H1 (cell line): ENCODE measurements at regions not wholly inside any gene's neighbourhood (a gene's known extent, or its start where the extent isn't known, plus 50 kb on each side); places are given as distances from the start of the nearest gene placed in this dataset.

Experiments
- CTCF ChIA-PET: fragments of 300-600 bp; sonication (Branson Sonifier 250); formaldehyde crosslinking; loops from one replicate; lab custom pipeline; 2021; ENCODE audit not compliant: partially characterized antibody; lab: Charles Lee
- POLR2A ChIA-PET: fragments of 300-600 bp; sonication (Branson Sonifier 250); formaldehyde crosslinking; loops from one replicate; lab custom pipeline; 2021; ENCODE audit warnings: inconsistent platforms; ENCODE audit not compliant: partially characterized antibody; lab: Charles Lee
- DNase-seq, 2 experiments: peaks; one replicate each; pipeline versions ENCODE4 v3.0.0 to v3.0.0-alpha.2; 2010 to 2022; ENCODE audit warnings: low spot score in 2 of 2, low read depth in 1 of 2, mixed read lengths in 1 of 2
- FAIRE-seq: peaks from 2 replicates; lab custom pipeline; 2011; peaks lifted over from hg19 to GRCh38; lab: Jason Lieb, UNC
- H2AFZ ChIP-seq: 2 replicates; pipeline ENCODE4 v1.8.1; 2012; ENCODE audit warnings: low read length, inconsistent platforms
- H2AK5ac ChIP-seq: 2 replicates; pipeline ENCODE4 v1.6.1; 2013; ENCODE audit warnings: low read depth, low read length
- H2BK120ac ChIP-seq: replicated peaks from 2 replicates; pipeline ENCODE3; 2013; ENCODE audit warnings: low read depth, low read length, inconsistent platforms
- H2BK12ac ChIP-seq: 2 replicates; pipeline ENCODE4 v1.6.1; 2013; ENCODE audit warnings: low read depth, low read length
- H2BK15ac ChIP-seq: 2 replicates; pipeline ENCODE4 v1.6.1; 2013; ENCODE audit warnings: low read length
- H2BK20ac ChIP-seq: 2 replicates; pipeline ENCODE4 v1.6.1; 2013; ENCODE audit warnings: low read length
- H2BK5ac ChIP-seq: 2 replicates; pipeline ENCODE4 v1.6.1; 2013; ENCODE audit warnings: low read depth, low read length
- H3K14ac ChIP-seq: 2 replicates; pipeline ENCODE4 v1.6.1; 2013; ENCODE audit warnings: inconsistent platforms; ENCODE audit not compliant: insufficient read length
- H3K18ac ChIP-seq: 2 replicates; pipeline ENCODE4 v1.6.1; 2013; ENCODE audit warnings: low read length; ENCODE audit errors: extremely low read depth
- H3K23ac ChIP-seq: 2 replicates; pipeline ENCODE4 v1.6.1; 2013; ENCODE audit warnings: inconsistent platforms; ENCODE audit not compliant: insufficient read length
- H3K23me2 ChIP-seq: 2 replicates; pipeline ENCODE4 v1.6.1; 2013; ENCODE audit warnings: low read depth, low read length
- H3K27ac ChIP-seq: 2 replicates; pipeline ENCODE4 v1.6.1; 2011; ENCODE audit warnings: low read depth, low read length, inconsistent platforms
- H3K27me3 ChIP-seq, 4 experiments: replicated peaks in 1 of 4; 1 replicate in 1 of 4; 2 replicates in 3 of 4; pipeline versions ENCODE4 v1.6.1 to v1.8.1; 2011 to 2013; ENCODE audit warnings: low read length in 3 of 4, mild to moderate bottlenecking in 3 of 4, inconsistent platforms in 2 of 4, mixed read lengths in 2 of 4, moderate library complexity in 1 of 4; ENCODE audit not compliant: control insufficient read depth in 3 of 4, insufficient read depth in 3 of 4; ENCODE audit errors: extremely low read depth in 1 of 4
- H3K36me3 ChIP-seq, 4 experiments: 2 replicates each; pipeline versions ENCODE4 v1.6.1 to v1.8.1; 2011 to 2013; ENCODE audit warnings: mild to moderate bottlenecking in 4 of 4, low read length in 3 of 4, moderate library complexity in 2 of 4, control low read depth in 1 of 4, inconsistent platforms in 1 of 4; ENCODE audit not compliant: insufficient read depth in 4 of 4, control insufficient read depth in 2 of 4
- H3K4ac ChIP-seq: replicated peaks from 2 replicates; pipeline ENCODE3; 2013; ENCODE audit warnings: low read length, low read depth, mixed read lengths, inconsistent platforms; ENCODE audit not compliant: insufficient read length
- H3K4me1 ChIP-seq, 4 experiments: replicated peaks in 1 of 4; 1 replicate in 1 of 4; 2 replicates in 3 of 4; pipeline versions ENCODE4 v1.6.1 to v1.8.1; 2011 to 2013; ENCODE audit warnings: low read length in 3 of 4, inconsistent platforms in 2 of 4, mixed read lengths in 1 of 4; ENCODE audit not compliant: insufficient read depth in 4 of 4, control insufficient read depth in 3 of 4
- H3K4me2 ChIP-seq, 2 experiments: 2 replicates each; pipeline versions ENCODE4 v1.6.1 to v1.8.1; 2011 to 2013; ENCODE audit warnings: low read depth in 2 of 2, low read length in 2 of 2, control low read depth in 1 of 2, inconsistent platforms in 1 of 2, mild to moderate bottlenecking in 1 of 2; ENCODE audit not compliant: insufficient read depth in 1 of 2
- H3K4me3 ChIP-seq, 4 experiments: fragments of 200-600, 300-600 bp in 1 of 4; sonication (generic), shearing (Covaris generic), sonication (Bioruptor Twin) in 1 of 4; 2 replicates each; pipeline versions ENCODE4 v1.5.1 to v1.8.1; 2011 to 2016; ENCODE audit warnings: low read length in 4 of 4, low read depth in 3 of 4, control low read depth in 2 of 4, inconsistent platforms in 2 of 4, mild to moderate bottlenecking in 2 of 4, mixed read lengths in 1 of 4, moderate library complexity in 1 of 4; ENCODE audit not compliant: insufficient read depth in 2 of 4; ENCODE audit errors: extremely low read depth in 1 of 4
- H3K56ac ChIP-seq: replicated peaks from 2 replicates; pipeline ENCODE3; 2013; ENCODE audit warnings: low read depth, mild to moderate bottlenecking, mixed read lengths, low read length, inconsistent platforms; ENCODE audit not compliant: insufficient read length
- H3K79me1 ChIP-seq: 2 replicates; pipeline ENCODE4 v1.6.1; 2013; ENCODE audit warnings: low read depth, low read length, control low read depth
- H3K79me2 ChIP-seq, 2 experiments: 2 replicates each; pipeline versions ENCODE4 v1.6.1 to v1.8.1; 2012 to 2013; ENCODE audit warnings: low read length in 2 of 2, mild to moderate bottlenecking in 2 of 2, inconsistent platforms in 1 of 2; ENCODE audit not compliant: insufficient read depth in 2 of 2, control insufficient read depth in 1 of 2
- H3K9ac ChIP-seq, 4 experiments: replicated peaks in 1 of 4; 1 replicate in 1 of 4; 2 replicates in 3 of 4; pipeline versions ENCODE4 v1.6.1 to v1.8.1; 2011 to 2013; ENCODE audit warnings: low read depth in 3 of 4, low read length in 3 of 4, control low read depth in 2 of 4, mild to moderate bottlenecking in 2 of 4, moderate library complexity in 2 of 4, inconsistent platforms in 1 of 4; ENCODE audit errors: extremely low read depth in 1 of 4
- H3K9me3 ChIP-seq, 2 experiments: 2 replicates each; pipeline versions ENCODE4 v1.6.1 to v1.8.1; 2012 to 2013; ENCODE audit warnings: mild to moderate bottlenecking in 2 of 2, moderate library complexity in 2 of 2, control low read depth in 1 of 2, inconsistent platforms in 1 of 2, low read depth in 1 of 2, low read length in 1 of 2, mixed read lengths in 1 of 2; ENCODE audit not compliant: insufficient read depth in 2 of 2
- H4K20me1 ChIP-seq, 2 experiments: replicated peaks in 1 of 2; 2 replicates each; pipeline versions ENCODE3 to v1.8.1; 2011 to 2013; ENCODE audit warnings: inconsistent platforms in 2 of 2, low read length in 2 of 2, mild to moderate bottlenecking in 1 of 2; ENCODE audit not compliant: insufficient read depth in 2 of 2, control insufficient read depth in 1 of 2
- H4K5ac ChIP-seq: 2 replicates; pipeline ENCODE4 v1.6.1; 2013; ENCODE audit warnings: low read length, low read depth, mixed read lengths, inconsistent platforms; ENCODE audit not compliant: insufficient read length
- H4K8ac ChIP-seq: 2 replicates; pipeline ENCODE4 v1.8.0; 2013; ENCODE audit warnings: mild to moderate bottlenecking, moderate library complexity, low read length, inconsistent platforms; ENCODE audit not compliant: insufficient read depth; ENCODE audit errors: extremely low read depth
- H4K91ac ChIP-seq: replicated peaks from 2 replicates; pipeline ENCODE3; 2013; ENCODE audit warnings: low read length, mixed read lengths, inconsistent platforms; ENCODE audit not compliant: insufficient read length
- CTCF ChIP-seq, 3 experiments: IDR thresholded peaks; 1 replicate in 2 of 3; 2 replicates in 1 of 3; pipeline versions ENCODE4 v1.5.1 to v1.6.1; 2011; ENCODE audit warnings: low read length in 3 of 3, mild to moderate bottlenecking in 3 of 3, inconsistent platforms in 2 of 3, low read depth in 1 of 3, moderate library complexity in 1 of 3; ENCODE audit not compliant: insufficient read depth in 1 of 3; ENCODE audit errors: control extremely low read depth in 1 of 3
- EGR1 ChIP-seq: IDR thresholded peaks from 2 replicates; pipeline ENCODE4 v1.6.1; 2011; ENCODE audit warnings: low read depth, low read length, borderline replicate concordance
- POLR2AphosphoS5 ChIP-seq: IDR thresholded peaks from 2 replicates; pipeline ENCODE4 v1.6.1; 2011; ENCODE audit warnings: low read depth, low read length
- RAD21 ChIP-seq, 2 experiments: IDR thresholded peaks in 1 of 2; conservative IDR thresholded peaks in 1 of 2; 2 replicates each; pipeline ENCODE4 v1.6.1; 2011; ENCODE audit warnings: low read depth in 2 of 2, low read length in 2 of 2, improper control_type of control experiment in 1 of 2, inconsistent platforms in 1 of 2, mild to moderate bottlenecking in 1 of 2, moderate library complexity in 1 of 2
- whole genome bisulfite sequencing, 2 experiments: shearing (Covaris generic) in 1 of 2; methylation state at CpG; one replicate each; pipeline versions ENCODE4 v1.1.6 to v1.1.7; 2013 to 2015; ENCODE audit warnings: low lambda C conversion rate in 2 of 2, mixed read lengths in 2 of 2, inconsistent platforms in 1 of 2, low coverage in 1 of 2, missing lambda C conversion rate in 1 of 2; ENCODE audit not compliant: insufficient replicate concordance in 2 of 2, insufficient coverage in 1 of 2, insufficient read length in 1 of 2; ENCODE audit errors: extremely low coverage in 1 of 2, missing lambda C conversion rate in 1 of 2; 5-methylcytosine and 5-hydroxymethylcytosine counted together

GRCh38 chr14:63134801-63135200 is 69.4 kb upstream of the RHOJ start:
- H3K27ac ChIP-seq, result no peak overlapping the region
- H3K4me1 ChIP-seq, result no peaks in the 10 kb centered on the region
- no peaks in the 10 kb centered on the region for H3K79me2 ChIP-seq
- no peak overlapping the region for H2BK15ac ChIP-seq
- H3K9me3 ChIP-seq, result no peaks in the 10 kb centered on the region
- H3K4me2 ChIP-seq, result no peak overlapping the region
- H2BK5ac ChIP-seq, result no peak overlapping the region
- no peak overlapping the region for H2BK120ac ChIP-seq
- no peaks in the 10 kb centered on the region for H3K23me2 ChIP-seq
- no peaks in the 10 kb centered on the region for H3K27me3 ChIP-seq
- no peak overlapping the region for H3K9ac ChIP-seq
- no peaks in the 10 kb centered on the region for H4K20me1 ChIP-seq
- H3K23ac ChIP-seq, result no peak overlapping the region
- no peak overlapping the region for H2AK5ac ChIP-seq
- no peaks in the 10 kb centered on the region for H3K79me1 ChIP-seq
- no peak overlapping the region for H3K56ac ChIP-seq
- H3K36me3 ChIP-seq, result no peaks in the 10 kb centered on the region
- CTCF ChIA-PET, result interaction anchor here (0.6 to 2.1 kb wide), 8 partner anchors 38 to 977 kb away, joined by 3 to 7 read pairs (median 4); no protein-coding TSS in a partner anchor
- H3K18ac ChIP-seq, result no peak overlapping the region
- H3K14ac ChIP-seq, result no peak overlapping the region
- H4K91ac ChIP-seq, result no peak overlapping the region
- TF ChIP-seq CTCF (IDR thresholded peaks at IDR 0.05; ENCODE audit: control extremely low read depth in 1 of 3, insufficient read depth in 1 of 3, low read depth in 1 of 3, low read length in 3 of 3) (peak in 2 of 3 experiments; percentile 42 to 52; a peak in 2 of 4 replicates), POLR2AphosphoS5 (no peak), EGR1 (no peak), RAD21 (IDR thresholded peaks at IDR 0.05 in 1 of 2, conservative IDR thresholded peaks at IDR 0.05 in 1 of 2; ENCODE audit: low read depth in 2 of 2, low read length in 2 of 2) (peak; percentile 78 to 81)
- POLR2A ChIA-PET, result no interaction called here
- 35% methylated on average over 2 of the region's 2 CpGs; no CpG with 5 or more reads in 1 of the 2 experiments for WGBS, 2 experiments
- no peak overlapping the region for H4K8ac ChIP-seq
- H3K4ac ChIP-seq, result no peak overlapping the region
- no peak overlapping the region for H4K5ac ChIP-seq
- no peak for FAIRE-seq
- DNase-seq, result no peak
- no peak overlapping the region for H3K4me3 ChIP-seq
- no peak overlapping the region for H2BK12ac ChIP-seq
- H2AFZ ChIP-seq, result no peak overlapping the region
- no peak overlapping the region for H2BK20ac ChIP-seq
